Lung microvascular endothelial cell (primary cell): ENCODE measurements at regions not wholly inside any gene's neighbourhood (a gene's known extent, or its start where the extent isn't known, plus 50 kb on each side); places are given as distances from the start of the nearest gene placed in this dataset.

Source experiments
- DNase-seq, 2 donors: peaks; one replicate each; pipeline versions ENCODE4 v3.0.0 to v3.0.0-alpha.2; 2010; ENCODE audit warnings: low read depth in 2 of 2

DNA sequence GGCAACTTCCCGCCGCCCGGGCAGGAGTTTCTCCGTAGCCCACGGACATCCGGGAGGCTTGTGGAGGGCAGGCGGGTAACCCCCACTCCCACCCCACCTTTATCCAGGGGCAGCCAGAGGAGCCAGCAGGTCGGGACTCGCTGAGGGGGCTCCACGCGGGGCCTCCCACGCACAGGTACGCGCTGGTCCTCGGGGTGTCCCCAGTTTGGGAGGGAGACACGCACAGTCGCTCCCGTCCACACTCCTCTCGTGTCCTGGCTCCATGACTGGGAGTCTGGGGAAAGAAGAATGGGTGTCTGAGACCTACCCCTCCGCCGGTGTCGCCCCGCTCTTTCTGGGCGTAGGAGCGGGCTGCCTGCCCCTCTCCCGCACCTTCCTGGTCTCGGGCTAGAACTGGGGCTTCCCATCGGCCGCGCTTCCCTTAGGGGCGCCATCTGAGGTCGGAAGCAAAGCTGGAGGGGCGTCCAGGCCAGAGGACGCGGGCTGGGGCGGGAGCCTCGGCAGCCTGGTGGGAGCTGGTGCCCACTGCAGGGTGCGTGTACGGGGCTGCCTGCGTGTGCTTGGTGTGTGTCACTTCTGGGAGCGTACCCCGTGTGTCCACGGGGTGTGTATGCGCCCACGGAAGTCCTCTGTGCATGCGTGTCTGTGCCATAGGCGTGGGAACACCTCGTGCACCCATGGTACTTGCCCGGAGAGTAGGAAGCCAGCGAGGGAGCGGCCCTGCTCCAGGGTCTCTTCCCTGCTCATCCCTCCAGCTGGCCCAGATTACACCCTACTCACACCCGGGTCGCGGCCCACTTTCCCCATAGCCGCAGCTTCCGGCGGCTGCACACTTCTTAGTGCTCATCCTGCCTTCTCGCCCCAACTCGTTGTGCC is 73.0 kb upstream of the LEP start:
- no peak for DNase-seq

DNA sequence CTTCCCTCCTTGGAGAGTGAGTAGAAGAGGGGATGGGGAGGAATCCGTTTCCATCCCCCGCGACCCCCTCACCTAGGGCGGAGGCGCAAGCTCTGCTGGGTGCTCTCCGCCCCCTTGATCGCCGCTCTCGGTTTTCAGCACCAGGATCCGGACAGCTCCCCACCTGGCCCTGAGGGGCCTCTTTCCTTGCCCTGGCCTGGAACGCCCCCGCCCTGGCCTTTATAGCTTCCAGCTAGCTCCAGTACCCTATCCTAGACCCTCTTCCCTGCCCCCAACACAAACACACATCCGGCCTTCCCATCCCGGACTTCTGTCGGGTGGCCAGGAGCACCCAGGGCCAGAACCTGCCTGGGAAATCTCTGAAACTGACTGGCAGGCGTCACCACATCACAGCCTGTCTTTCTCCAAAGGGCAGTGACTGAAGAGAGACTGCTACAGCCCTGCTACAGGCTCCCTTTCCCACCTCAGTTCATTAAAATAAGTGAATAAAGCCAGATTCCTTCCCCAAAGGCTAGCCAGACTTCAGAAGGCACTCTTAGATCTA is 72.3 kb upstream of the LEP start:
- peak; percentile 11 to 34 for DNase-seq

DNA sequence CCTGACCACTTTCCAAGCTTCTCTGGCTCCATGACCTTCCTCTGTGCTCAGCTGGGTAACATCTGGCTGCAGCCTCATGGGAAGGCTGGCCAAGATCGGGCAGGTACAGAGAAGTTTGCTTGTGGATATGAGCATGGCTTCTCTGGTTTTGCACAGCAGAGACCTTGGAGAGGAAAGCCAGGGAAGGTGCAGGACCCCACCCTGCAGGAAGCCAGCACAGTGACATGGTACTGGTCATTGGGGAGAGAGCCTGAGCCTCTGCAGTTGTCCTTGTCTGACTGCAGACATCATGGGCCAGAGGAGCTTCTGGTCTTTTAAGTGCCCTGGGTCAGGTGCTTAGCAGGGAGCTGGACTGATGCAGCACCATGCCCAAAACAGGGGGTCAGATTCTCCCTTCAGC is 70.6 kb upstream of the LEP start:
- no peak for DNase-seq

DNA sequence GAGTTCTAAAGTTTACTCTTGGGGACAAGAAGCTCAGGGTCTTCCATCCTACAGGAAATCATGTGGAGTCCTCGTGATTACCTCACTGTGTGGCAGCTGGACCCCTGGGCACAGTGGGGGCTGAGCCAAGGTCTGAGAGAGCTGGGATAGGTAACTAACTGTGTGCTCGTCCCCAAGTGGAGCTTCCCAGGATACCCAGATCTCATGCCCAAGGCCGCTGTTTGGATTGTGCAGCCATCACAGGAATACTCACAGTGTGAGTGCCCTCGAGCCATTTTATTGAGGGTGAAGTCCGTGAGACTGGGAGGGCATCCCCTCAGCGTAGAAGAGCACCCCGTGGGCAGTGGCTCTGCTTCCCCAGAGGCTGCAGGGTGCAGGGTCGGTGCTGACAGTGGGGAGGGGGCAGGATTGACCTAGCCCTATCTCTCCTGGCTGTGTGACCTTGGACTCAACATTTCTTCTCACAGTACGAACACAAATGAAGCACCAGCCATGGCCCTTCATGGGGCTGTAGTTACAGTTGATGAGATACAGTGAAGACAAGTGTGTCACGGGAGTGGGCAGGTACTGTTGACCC is 69.6 kb upstream of the LEP start:
- DNase-seq = no peak

DNA sequence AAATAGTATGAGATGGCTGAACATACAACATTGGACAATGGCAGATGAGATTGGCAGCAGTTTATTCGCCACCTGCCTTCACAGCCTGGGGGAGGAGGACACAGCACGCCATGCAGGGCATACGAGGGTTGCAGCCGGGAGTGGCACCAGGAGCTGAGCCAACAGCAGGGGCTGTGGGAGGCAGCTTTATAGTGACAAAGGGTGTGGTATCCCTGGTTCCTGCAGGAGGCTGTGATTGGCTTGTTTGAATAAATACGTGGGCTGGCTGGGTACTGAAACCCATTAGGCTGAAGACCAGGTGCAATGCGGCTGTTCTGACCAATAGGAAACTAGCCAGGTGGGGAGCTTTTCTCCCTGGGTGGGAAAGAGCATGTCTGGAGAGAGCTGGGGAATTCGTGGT is 68.9 kb upstream of the LEP start:
- no peak for DNase-seq

DNA sequence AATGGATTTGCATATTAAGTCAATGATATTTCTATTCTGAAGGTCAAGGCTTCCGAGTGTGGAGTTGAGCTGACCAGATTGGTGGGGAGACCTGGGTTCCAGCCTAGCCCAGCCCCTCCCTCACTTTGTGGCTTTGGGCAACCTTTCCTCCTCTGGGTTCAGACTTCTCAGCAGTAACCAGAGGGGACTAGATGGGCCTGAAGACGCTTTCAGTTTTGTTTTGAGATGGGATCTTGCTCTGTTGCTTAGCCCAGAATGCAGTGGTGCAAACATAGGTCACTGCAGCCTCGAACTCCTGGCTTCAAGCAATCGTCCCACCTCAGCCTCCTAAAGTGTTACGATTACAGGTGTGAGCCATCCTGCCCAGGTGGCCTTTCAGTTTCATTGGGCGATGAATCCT is 68.1 kb upstream of the LEP start:
- DNase-seq = no peak

DNA sequence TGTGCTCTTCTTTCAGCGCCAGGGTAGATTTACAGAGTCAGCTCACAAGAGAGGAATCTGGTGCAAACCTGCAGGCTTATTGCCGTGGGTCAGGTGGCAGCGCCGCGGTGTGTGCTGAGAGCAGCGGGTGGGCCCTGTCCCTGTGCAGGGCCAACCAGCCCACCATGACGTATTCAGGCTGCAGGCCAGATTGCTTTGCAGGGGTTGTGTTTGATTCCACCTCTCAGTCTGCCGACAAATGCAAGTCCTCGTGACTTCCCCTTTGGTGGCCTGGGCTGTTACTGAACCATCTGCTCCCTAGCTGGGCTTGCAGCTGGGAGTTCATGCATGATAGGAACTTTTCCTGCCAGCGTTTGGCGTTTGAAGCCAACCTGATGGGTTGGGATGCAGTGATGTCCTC is 66.7 kb upstream of the LEP start:
- no peak for DNase-seq

DNA sequence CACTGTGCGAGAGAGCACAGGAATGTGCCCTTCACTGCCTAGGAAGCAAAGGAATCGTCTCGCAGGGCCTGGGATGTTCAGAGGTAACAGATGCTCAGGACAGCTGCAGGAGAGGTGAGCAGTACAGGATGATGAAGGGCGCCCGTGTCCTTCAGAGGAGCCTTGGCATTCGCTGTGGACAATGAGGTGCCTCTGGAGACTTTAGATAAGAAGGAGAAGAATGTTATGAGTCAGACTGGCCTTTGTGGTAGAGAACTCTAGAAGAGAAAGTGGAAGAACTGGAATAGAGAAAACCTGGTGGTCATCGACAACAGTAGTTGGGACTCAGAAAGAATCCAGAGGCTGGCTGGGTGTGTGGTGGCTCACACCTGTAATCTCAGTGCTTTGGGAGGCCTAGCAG is 64.4 kb upstream of the LEP start:
- DNase-seq = no peak

DNA sequence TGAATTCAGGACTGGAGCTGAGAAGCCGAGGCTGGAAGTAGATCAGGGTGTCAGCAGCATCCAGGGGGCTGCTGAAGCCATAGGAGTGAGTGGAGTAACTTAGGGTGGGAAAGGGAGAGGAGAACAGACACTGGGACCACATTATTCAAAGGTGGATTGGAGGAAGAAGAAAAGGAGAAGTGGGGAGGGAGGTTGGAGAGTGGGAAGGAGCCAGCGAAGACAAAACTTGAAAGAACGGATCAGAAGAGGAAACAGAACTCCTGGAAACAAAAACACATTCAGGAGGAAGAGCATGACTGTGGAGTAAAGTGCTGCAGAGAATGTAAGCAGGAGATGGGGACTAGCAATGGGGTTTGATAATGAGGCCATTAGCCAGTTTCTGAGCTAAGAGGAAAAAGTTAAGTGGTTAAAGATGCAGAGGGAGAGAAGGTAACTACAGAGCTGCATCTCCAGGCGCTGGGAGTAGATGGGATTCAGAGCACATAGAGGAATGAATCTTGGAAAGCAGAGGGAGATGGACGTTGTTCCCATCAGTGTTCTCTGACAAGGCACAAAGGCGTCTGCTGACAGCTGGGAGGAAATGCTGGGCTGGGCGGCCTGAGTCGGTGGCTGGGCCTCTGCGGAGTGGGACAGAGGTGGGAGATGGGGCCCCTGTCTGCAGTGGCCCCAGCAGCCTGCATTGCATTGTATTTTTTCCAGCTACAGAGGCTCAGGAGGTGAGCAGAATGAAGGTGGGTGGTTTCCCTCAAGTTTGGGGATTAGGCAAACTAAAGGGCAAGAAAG is 63.1 kb upstream of the LEP start:
- no peak for DNase-seq

DNA sequence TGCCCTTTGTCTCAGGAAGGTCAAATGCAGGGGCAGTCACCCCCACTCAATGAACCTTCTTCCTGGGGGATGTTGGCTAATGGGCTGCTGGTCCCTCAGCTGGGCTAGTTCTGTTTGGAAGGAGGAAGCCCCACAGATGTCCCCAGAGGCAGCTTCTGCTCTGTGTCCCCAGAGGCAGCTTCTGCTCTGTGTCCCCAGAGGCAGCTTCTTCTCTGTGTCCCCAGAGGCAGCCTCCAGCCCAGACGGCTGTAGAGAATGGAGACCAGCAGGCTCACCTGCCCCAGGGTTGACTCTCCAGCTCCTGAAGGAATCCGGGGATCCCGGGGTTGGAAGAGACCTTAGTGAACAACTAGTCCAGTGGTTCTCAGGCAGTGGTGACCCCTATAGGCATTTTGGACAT is 62.5 kb upstream of the LEP start:
- no peak for DNase-seq

DNA sequence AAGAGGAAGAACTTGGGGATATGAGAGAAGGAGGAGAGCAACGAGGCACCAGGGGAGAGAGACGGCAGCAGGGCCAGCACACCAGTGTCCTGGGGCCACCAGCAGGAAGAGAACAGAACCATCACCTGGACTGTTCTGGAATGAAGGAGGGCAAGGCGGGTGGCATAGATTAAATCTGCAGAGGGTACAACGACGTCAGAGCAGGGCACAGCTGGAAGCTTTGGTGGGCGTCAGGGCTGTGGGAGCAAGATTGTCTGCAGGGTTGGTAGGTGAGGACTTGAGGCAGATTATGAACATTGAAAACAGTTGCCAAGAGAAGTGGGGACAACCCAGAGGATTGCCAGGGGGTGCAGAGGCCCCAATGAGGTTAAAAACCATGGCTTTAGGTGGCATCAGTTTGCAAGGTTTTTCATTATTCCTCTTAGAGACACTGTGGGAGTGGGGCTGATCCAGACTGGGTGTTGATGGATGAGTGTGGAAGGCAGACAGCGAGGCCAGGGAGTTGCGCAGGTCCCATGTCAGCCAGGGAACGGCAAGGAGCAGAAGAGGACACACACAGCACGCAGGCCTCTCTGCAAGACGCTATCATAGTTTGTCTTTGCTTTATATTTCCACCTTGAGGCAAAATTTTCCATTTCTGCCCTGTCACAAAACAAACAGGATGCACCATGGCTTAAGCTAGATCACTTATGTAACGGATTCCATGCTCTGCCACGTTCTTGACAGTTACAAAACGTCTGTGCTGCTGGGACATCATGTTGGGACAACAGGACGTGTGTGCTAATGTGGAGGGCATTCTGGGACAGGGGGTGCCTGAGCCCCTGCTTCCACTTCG is 52.5 kb upstream of the LEP start:
- no peak for DNase-seq

DNA sequence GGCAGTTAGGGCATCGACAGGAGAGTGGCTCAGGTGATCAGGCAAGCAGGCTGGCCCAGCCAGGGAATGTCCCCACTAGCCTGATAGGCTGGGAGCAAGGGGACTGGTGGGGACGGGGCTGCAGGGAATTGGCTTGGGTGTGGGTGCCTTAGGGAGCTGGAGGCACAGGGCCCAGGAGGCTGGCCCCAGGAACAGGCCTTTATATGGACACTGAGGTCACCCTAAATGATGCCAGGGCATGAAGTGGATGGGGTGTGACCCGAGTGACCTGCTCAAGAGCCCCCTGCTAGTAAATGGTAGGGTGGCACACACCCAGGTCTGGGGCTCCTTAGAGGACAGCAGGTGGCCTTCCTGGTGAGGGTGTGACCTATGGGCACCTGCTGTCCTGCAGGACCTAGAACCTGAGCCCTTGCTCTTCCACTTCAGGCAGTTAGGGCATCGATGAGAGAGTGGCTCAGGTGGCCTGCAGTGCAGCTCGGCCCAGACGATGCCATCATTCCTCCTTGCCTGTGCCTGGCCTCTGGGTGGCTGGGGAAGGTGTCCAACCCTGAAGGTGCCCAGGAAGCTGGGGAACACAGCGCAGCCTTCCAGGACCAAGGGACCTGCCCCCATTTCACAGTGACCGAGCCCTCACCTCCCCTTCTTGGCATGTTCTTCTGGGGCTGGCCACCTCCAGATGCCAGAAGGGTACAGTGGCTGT is 51.7 kb upstream of the LEP start:
- DNase-seq = no peak

DNA sequence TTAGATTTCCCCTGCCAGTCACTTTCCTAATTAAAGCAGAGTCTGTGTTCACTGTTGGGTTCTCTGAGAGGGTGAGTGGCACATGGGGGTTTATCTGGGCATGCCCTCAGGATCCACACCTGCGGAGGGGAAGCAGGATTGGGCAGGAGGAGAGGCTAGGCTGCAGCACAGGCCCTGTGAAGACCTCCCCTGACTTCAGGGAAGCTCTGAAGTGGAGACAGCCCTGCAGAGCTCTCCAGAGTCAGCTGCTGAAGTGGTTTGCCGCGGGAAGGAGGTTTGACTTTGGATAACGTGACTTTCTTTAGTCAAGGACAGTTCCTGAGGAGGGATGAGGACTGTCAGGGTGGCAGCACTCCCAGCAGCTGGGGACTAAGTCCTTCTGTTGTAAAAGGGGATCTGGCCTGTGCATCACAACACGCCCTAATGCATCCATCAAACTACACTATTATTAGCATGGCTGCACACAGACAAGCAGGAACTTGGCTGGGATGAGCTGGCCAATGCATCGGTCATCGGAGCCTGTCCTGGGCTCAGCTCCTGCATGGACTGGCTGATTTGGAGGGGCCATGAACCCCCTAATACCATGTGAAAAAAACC is 50.9 kb upstream of the LEP start:
- DNase-seq = no peak

DNA sequence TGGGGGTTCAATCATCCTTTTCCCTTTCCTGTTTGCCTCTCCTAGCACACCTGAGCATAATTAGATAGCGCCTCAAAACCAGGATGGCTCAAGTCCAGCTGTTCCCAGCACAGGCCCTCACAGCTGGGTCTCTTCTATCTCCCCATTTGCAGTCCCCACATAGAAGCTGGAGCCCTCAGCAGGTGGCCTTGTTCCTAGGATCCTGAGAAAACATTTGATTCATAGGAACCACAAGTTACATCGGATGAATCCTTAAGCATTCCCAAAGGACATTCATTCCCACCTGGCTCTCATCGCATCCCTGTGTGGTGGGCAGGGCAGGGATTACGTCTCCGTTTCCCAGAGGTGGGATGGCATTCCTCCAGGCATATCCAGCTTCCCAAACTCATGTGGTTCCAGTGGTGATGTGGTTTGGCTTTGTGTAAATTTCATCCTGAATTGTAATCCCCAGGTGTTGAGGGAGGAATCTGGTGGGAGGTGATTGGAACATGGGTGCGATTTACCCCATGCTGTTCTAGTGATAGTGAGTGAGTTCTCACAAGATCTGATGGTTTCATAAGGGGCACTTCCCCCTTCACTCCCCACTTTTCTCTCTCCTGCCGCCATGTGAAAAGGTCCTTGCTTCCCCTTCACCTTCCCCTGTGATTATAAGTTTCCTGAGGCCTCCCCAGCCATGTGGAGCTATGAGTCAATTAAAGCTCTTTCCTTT is 49.8 kb upstream of the LEP start:
- no peak for DNase-seq
